Keratinocyte (primary cell): ENCODE measurements at regions not wholly inside any gene's neighbourhood (a gene's known extent, or its start where the extent isn't known, plus 50 kb on each side); places are given as distances from the start of the nearest gene placed in this dataset.

Experiments used
- DNase-seq: peaks from one replicate; pipeline ENCODE4 v3.0.0-alpha.2; 2011; ENCODE audit warnings: low read depth, missing footprints, low spot score
- FAIRE-seq: peaks from 2 replicates; lab custom pipeline; 2011; peaks lifted over from hg19 to GRCh38; lab: Jason Lieb, UNC
- H2AFZ ChIP-seq: 2 replicates; pipeline ENCODE4 v1.6.0; 2012; ENCODE audit warnings: low read length, control low read depth, inconsistent platforms; ENCODE audit not compliant: control insufficient read depth
- H3K27ac ChIP-seq: 2 replicates; pipeline ENCODE4 v1.5.1; 2011; ENCODE audit warnings: low read length; ENCODE audit not compliant: control insufficient read depth, insufficient read depth
- H3K27me3 ChIP-seq: 3 replicates; pipeline ENCODE4 v1.6.0; 2011; ENCODE audit warnings: low read length; ENCODE audit not compliant: control insufficient read depth, insufficient read depth; ENCODE audit errors: extremely low read depth
- H3K36me3 ChIP-seq, 2 experiments: 2 replicates in 1 of 2; 3 replicates in 1 of 2; pipeline ENCODE4 v1.5.1; 2011; ENCODE audit warnings: low read length in 2 of 2, mild to moderate bottlenecking in 1 of 2; ENCODE audit not compliant: control insufficient read depth in 2 of 2, insufficient read depth in 2 of 2; ENCODE audit errors: extremely low read depth in 1 of 2
- H3K4me1 ChIP-seq: 3 replicates; pipeline ENCODE4 v1.5.1; 2011; ENCODE audit warnings: low read length; ENCODE audit not compliant: control insufficient read depth, insufficient read depth; ENCODE audit errors: extremely low read depth
- H3K4me2 ChIP-seq: 3 replicates; pipeline ENCODE4 v1.6.0; 2011; ENCODE audit warnings: low read depth, low read length; ENCODE audit not compliant: control insufficient read depth, insufficient read depth; ENCODE audit errors: extremely low read depth
- H3K4me3 ChIP-seq, 3 experiments: fragments of 200-600 bp in 1 of 3; sonication (generic) in 1 of 3; 2 replicates in 2 of 3; 3 replicates in 1 of 3; pipeline ENCODE4 v1.5.1; 2011 to 2016; ENCODE audit warnings: low read length in 3 of 3, mild to moderate bottlenecking in 3 of 3, control low read depth in 2 of 3, inconsistent platforms in 1 of 3, low read depth in 1 of 3, mixed read lengths in 1 of 3, mixed run types in 1 of 3, moderate library complexity in 1 of 3; ENCODE audit not compliant: control insufficient read depth in 2 of 3, insufficient read depth in 2 of 3; ENCODE audit errors: extremely low read depth in 1 of 3
- H3K79me2 ChIP-seq: 2 replicates; pipeline ENCODE4 v1.6.0; 2012; ENCODE audit warnings: low read length; ENCODE audit not compliant: control insufficient read depth, insufficient read depth
- H3K9ac ChIP-seq: 3 replicates; pipeline ENCODE4 v1.6.0; 2011; ENCODE audit warnings: low read length; ENCODE audit not compliant: control insufficient read depth, insufficient read depth; ENCODE audit errors: extremely low read depth
- H3K9me1 ChIP-seq: 3 replicates; pipeline ENCODE4 v1.6.0; 2011; ENCODE audit warnings: low read length; ENCODE audit not compliant: control insufficient read depth, insufficient read depth; ENCODE audit errors: extremely low read depth
- H3K9me3 ChIP-seq: 2 replicates; pipeline ENCODE4 v1.5.1; 2012; ENCODE audit warnings: low read depth, low read length; ENCODE audit not compliant: control insufficient read depth
- H4K20me1 ChIP-seq: 3 replicates; pipeline ENCODE4 v1.6.0; 2011; ENCODE audit warnings: low read length; ENCODE audit not compliant: control insufficient read depth, insufficient read depth; ENCODE audit errors: extremely low read depth
- CTCF ChIP-seq, 3 experiments: IDR thresholded peaks in 1 of 3; conservative IDR thresholded peaks in 1 of 3; optimal IDR thresholded peaks in 1 of 3; 2 replicates in 2 of 3; 3 replicates in 1 of 3; pipeline versions ENCODE3 to v1.5.1; 2011; ENCODE audit warnings: low read length in 3 of 3, mild to moderate bottlenecking in 3 of 3, moderate library complexity in 2 of 3, control low read depth in 1 of 3, inconsistent platforms in 1 of 3; ENCODE audit not compliant: insufficient read depth in 2 of 3; ENCODE audit errors: extremely low read depth in 1 of 3
- EZH2 ChIP-seq: IDR thresholded peaks from one replicate; pipeline ENCODE4 v1.6.1; 2012; ENCODE audit warnings: inconsistent platforms, mild to moderate bottlenecking, low read length, moderate library complexity
- dilution Hi-C: fragments of 300-500 bp; cut with MboI; formaldehyde crosslinking; loops from one replicate; pipeline ENCODE4 v1.7.0; 2020; ENCODE audit warnings: low sequenced_read_pairs; ENCODE audit not compliant: extremely low pct_ligation_motif_present

DNA sequence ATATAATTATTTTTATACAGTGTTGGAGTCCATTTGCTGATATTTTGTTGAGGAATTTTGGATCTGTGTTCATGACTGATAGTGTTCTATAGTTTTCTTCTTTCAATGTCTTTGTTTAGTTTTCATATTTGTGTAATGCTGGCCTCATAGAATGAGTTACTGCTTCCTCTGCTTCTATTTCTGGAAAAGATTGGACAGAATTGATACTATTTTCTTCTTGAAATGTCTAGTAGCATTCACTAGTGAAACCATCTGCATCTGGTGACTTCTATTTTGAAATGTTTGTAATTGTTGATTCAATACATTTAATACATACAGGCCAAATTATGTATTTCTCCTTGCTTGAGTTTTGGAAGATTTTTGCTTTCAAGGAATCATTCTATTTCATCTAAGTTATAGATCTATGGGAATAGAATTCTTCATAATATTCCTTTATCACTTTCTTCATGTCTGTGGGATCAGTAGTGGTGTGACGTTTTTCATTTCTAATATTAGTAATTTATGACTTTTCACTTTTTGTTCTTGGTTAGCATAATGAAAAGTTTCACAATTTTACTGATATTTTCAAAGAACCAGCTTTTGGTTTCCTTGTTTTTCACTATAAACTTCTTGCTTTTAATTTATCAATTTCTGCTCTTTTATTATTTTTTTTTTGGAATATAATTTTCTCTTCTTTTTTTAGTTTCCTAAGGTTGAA is 509.9 kb upstream of the VRK2 start:
- H3K9me1 ChIP-seq: no peaks in the 10 kb centered on the region
- no peaks in the 10 kb centered on the region for H3K27me3 ChIP-seq
- H3K9me3 ChIP-seq: no peaks in the 10 kb centered on the region
- H3K36me3 ChIP-seq: no peaks in the 10 kb centered on the region
- H3K4me1 ChIP-seq: no peaks in the 10 kb centered on the region
- no peak for FAIRE-seq
- no peak overlapping the region for H3K27ac ChIP-seq
- TF ChIP-seq CTCF (optimal IDR thresholded peaks at IDR 0.05 in 1 of 3, IDR thresholded peaks at IDR 0.05 in 1 of 3, conservative IDR thresholded peaks at IDR 0.05 in 1 of 3; ENCODE audit: extremely low read depth in 1 of 3, insufficient read depth in 2 of 3, low read length in 3 of 3) (no peak), EZH2 (no peak)
- no peak overlapping the region for H2AFZ ChIP-seq
- dilution Hi-C loops: no loop called here
- H3K79me2 ChIP-seq: no peaks in the 10 kb centered on the region
- no peaks in the 10 kb centered on the region for H4K20me1 ChIP-seq
- no peak overlapping the region for H3K4me3 ChIP-seq
- no peak overlapping the region for H3K9ac ChIP-seq
- no peak overlapping the region for H3K4me2 ChIP-seq
- no peak for DNase-seq

GRCh38 chr2:57539761-57540160 is 506.8 kb upstream of the VRK2 start:
- Histone ChIP-seq H3K4me1 (no peaks in the 10 kb centered on the region), H3K9me1 (no peaks in the 10 kb centered on the region), H3K4me2 (no peak overlapping the region), H3K4me3 (no peak overlapping the region), H3K27ac (no peak overlapping the region), H3K9me3 (no peaks in the 10 kb centered on the region), H3K27me3 (no peaks in the 10 kb centered on the region), H3K9ac (no peak overlapping the region), H2AFZ (no peak overlapping the region), H3K79me2 (no peaks in the 10 kb centered on the region), H3K36me3 (no peaks in the 10 kb centered on the region), H4K20me1 (no peaks in the 10 kb centered on the region)
- TF ChIP-seq CTCF (optimal IDR thresholded peaks at IDR 0.05 in 1 of 3, IDR thresholded peaks at IDR 0.05 in 1 of 3, conservative IDR thresholded peaks at IDR 0.05 in 1 of 3; ENCODE audit: extremely low read depth in 1 of 3, insufficient read depth in 2 of 3, low read length in 3 of 3) (no peak), EZH2 (no peak)
- DNase-seq: no peak
- no peak for FAIRE-seq
- dilution Hi-C loops: no loop called here
